ENCODE measurements at regions not wholly inside any gene's neighbourhood (a gene's known extent, or its start where the extent isn't known, plus 50 kb on each side); places are given as distances from the start of the nearest gene placed in this dataset.

GRCh38 chr1:209462433-209462832, 121.1 kb upstream of the CAMK1G start:
- intact Hi-C loops (cut with DNase I) = no loop called here
- no peak overlapping the region for H3K4me3 ChIP-seq
- H3K27ac ChIP-seq = no peak overlapping the region
- no peak for TF ChIP-seq CTCF (IDR thresholded peaks at IDR 0.05)
- ATAC-seq = no peak
- no peaks in the 10 kb centered on the region for H3K4me1 ChIP-seq
- peaks cover 0 to 24% (median 10%) of the 10 kb centered on the region in 11 donors for H3K9me3 ChIP-seq
- no peaks in the 10 kb centered on the region for H3K36me3 ChIP-seq
- H3K27me3 ChIP-seq = peaks cover 0 to 3% (median 0%) of the 10 kb centered on the region in 7 donors
- no peak for DNase-seq

- Histone ChIP-seq H3K4me3 (no peak overlapping the region), H3K27ac (no peak overlapping the region), H3K36me3 (no peaks in the 10 kb centered on the region), H3K4me1 (no peaks in the 10 kb centered on the region), H3K9me3 (peaks cover 0 to 32% (median 10%) of the 10 kb centered on the region in 11 donors), H3K27me3 (no peaks in the 10 kb centered on the region)
- ATAC-seq (no peak), DNase-seq (no peak)
- TF ChIP-seq CTCF (IDR thresholded peaks at IDR 0.05) = no peak
- WGBS, 2 donors = 87 to 91% methylated on average over 1 of the region's 1 CpG
- intact Hi-C loops (cut with DNase I) = no loop called here
Measured at GRCh38 chr1:209463441-209463840, 120.1 kb upstream of the CAMK1G start.

GRCh38 chr1:209473025-209473424, 110.5 kb upstream of the CAMK1G start:
- H3K27ac ChIP-seq = no peak overlapping the region
- DNase-seq (no peak), ATAC-seq (no peak)
- H3K27me3 ChIP-seq = no peaks in the 10 kb centered on the region
- H3K9me3 ChIP-seq = peaks cover 0 to 31% (median 0%) of the 10 kb centered on the region in 11 donors
- no peak for TF ChIP-seq CTCF (IDR thresholded peaks at IDR 0.05)
- H3K4me1 ChIP-seq = no peaks in the 10 kb centered on the region
- no peaks in the 10 kb centered on the region for H3K36me3 ChIP-seq
- no peak overlapping the region for H3K4me3 ChIP-seq
- intact Hi-C loops (cut with DNase I) = no loop called here

GRCh38 chr1:209480345-209480744, 103.2 kb upstream of the CAMK1G start:
- H3K4me3 ChIP-seq = no peak overlapping the region
- no peaks in the 10 kb centered on the region for H3K9me3 ChIP-seq
- no peak for TF ChIP-seq CTCF (IDR thresholded peaks at IDR 0.05)
- ATAC-seq (no peak), DNase-seq (no peak)
- H3K4me1 ChIP-seq = no peaks in the 10 kb centered on the region
- no peaks in the 10 kb centered on the region for H3K27me3 ChIP-seq
- intact Hi-C loops (cut with DNase I) = no loop called here
- H3K36me3 ChIP-seq = no peaks in the 10 kb centered on the region
- 63 to 66% methylated on average over 6 of the region's 6 CpGs for WGBS, 2 donors
- H3K27ac ChIP-seq = no peak overlapping the region

- H3K27ac ChIP-seq = no peak overlapping the region
- 76 to 79% methylated on average over 4 of the region's 4 CpGs for WGBS, 2 donors
- H3K36me3 ChIP-seq = no peaks in the 10 kb centered on the region
- no peaks in the 10 kb centered on the region for H3K4me1 ChIP-seq
- H3K27me3 ChIP-seq = no peaks in the 10 kb centered on the region
- ATAC-seq = no peak
- intact Hi-C loops (cut with DNase I) = no loop called here
- DNase-seq = no peak
- H3K9me3 ChIP-seq = no peaks in the 10 kb centered on the region
- TF ChIP-seq CTCF (IDR thresholded peaks at IDR 0.05) = no peak
- H3K4me3 ChIP-seq = no peak overlapping the region
Measured at GRCh38 chr1:209483691-209484090, 99.8 kb upstream of the CAMK1G start.

Data from heart right ventricle (tissue), 16 donors.